ENCODE measurements at regions not wholly inside any gene's neighbourhood (a gene's known extent, or its start where the extent isn't known, plus 50 kb on each side); places are given as distances from the start of the nearest gene placed in this dataset.

GRCh38 chr5:22938362-22938761 lies 85.2 kb upstream of the CDH12 start:
- TF ChIP-seq CTCF (IDR thresholded peaks at IDR 0.05) (no peak), POLR2AphosphoS5 (IDR thresholded peaks at IDR 0.05; ENCODE audit: low read depth, low read length) (no peak), REST (IDR thresholded peaks at IDR 0.05; ENCODE audit: insufficient read depth in 1 of 2, low read depth in 2 of 2, low read length in 1 of 2) (no peak)
